Gastrocnemius medialis (tissue), 4 donors: ENCODE measurements at regions not wholly inside any gene's neighbourhood (a gene's known extent, or its start where the extent isn't known, plus 50 kb on each side); places are given as distances from the start of the nearest gene placed in this dataset.

Source experiments
- CTCF ChIP-seq, 5 experiments: fragments of 450-650 bp in 3 of 5; fragments of 200-600 bp in 2 of 5; sonication (generic) in 2 of 5; IDR thresholded peaks in 4 of 5; conservative IDR thresholded peaks in 1 of 5; 1 replicate in 4 of 5; 2 replicates in 1 of 5; pipeline ENCODE4 v1.5.1; 2016 to 2019; ENCODE audit warnings: antibody characterized with exemption in 5 of 5, mild to moderate bottlenecking in 3 of 5, moderate library complexity in 3 of 5
- POLR2A ChIP-seq, 2 donors: fragments of 450-650 bp; IDR thresholded peaks; one replicate each; pipeline ENCODE4 v1.6.1; 2017; ENCODE audit warnings: antibody characterized with exemption in 2 of 2, mild to moderate bottlenecking in 2 of 2, moderate library complexity in 2 of 2

- TF ChIP-seq CTCF (IDR thresholded peaks at IDR 0.05 in 4 of 5, conservative IDR thresholded peaks at IDR 0.05 in 1 of 5) (no peak), POLR2A (IDR thresholded peaks at IDR 0.05) (no peak)
These were observed 447.7 kb upstream of the MAF start for GRCh38 chr16:80048250-80048649.
